PC-3 (cell line): ENCODE measurements at regions not wholly inside any gene's neighbourhood (a gene's known extent, or its start where the extent isn't known, plus 50 kb on each side); places are given as distances from the start of the nearest gene placed in this dataset.
A peak's percentile ranks its signal among the peaks of the same experiment; 100 is the strongest.

Experiments
- ATAC-seq: fragments of 200-7000 bp; cut with Tn5 transposase; 2 replicates; pipeline ENCODE4 v1.9.1; 2020; ENCODE audit warnings: mild to moderate bottlenecking, moderate library complexity
- BruUV-seq: library from RNA; stranded (reverse); fragments of 400-500 nt; replicated peaks from 2 replicates; lab custom pipeline; 2021; lab: Mats Ljungman, UMichigan
- CTCF ChIA-PET: fragments of 300-600 bp; sonication (Branson Sonifier 250); formaldehyde crosslinking; loops from one replicate; lab custom pipeline; 2022; ENCODE audit warnings: antibody characterized with exemption; lab: Charles Lee
- POLR2A ChIA-PET: fragments of 300-600 bp; sonication (Branson Sonifier 250); formaldehyde crosslinking; loops from one replicate; lab custom pipeline; 2022; ENCODE audit warnings: antibody characterized with exemption; ENCODE audit not compliant: unreplicated experiment; lab: Charles Lee
- DNase-seq: peaks from one replicate; pipeline ENCODE4 v3.0.0-alpha.2; 2015
- H2AFZ ChIP-seq: fragments of 300-600 bp; sonication (generic); 2 replicates; pipeline ENCODE4 v1.6.0; 2016; ENCODE audit warnings: antibody characterized with exemption, low read length
- H3F3A ChIP-seq: fragments of 300-600 bp; sonication (generic); one replicate; pipeline ENCODE4 v1.6.0; 2017; ENCODE audit warnings: antibody characterized with exemption, low read length, control low read depth, mild to moderate bottlenecking; ENCODE audit not compliant: unreplicated experiment
- H3K27ac ChIP-seq: fragments of 300-600 bp; sonication (generic); 2 replicates; pipeline ENCODE4 v1.5.1; 2016; ENCODE audit warnings: mild to moderate bottlenecking, low read length
- H3K27me3 ChIP-seq: fragments of 300-600 bp; sonication (generic); 2 replicates; pipeline ENCODE4 v1.6.1; 2016; ENCODE audit warnings: low read length, mixed read lengths
- H3K36me3 ChIP-seq: fragments of 300-600 bp; sonication (generic); 2 replicates; pipeline ENCODE4 v1.6.1; 2016; ENCODE audit warnings: low read depth, mixed run types, low read length, mixed read lengths
- H3K4me1 ChIP-seq: fragments of 300-600 bp; sonication (generic); 2 replicates; pipeline ENCODE4 v1.5.1; 2016; ENCODE audit warnings: low read length; ENCODE audit not compliant: insufficient read depth
- H3K4me2 ChIP-seq: fragments of 300-600 bp; sonication (generic); 2 replicates; pipeline ENCODE4 v1.6.0; 2016; ENCODE audit warnings: low read length
- H3K4me3 ChIP-seq: fragments of 300-600 bp; sonication (generic); 2 replicates; pipeline ENCODE4 v1.5.1; 2016; ENCODE audit warnings: mild to moderate bottlenecking, low read length, mixed read lengths
- H3K79me2 ChIP-seq: fragments of 300-600 bp; sonication (generic); 2 replicates; pipeline ENCODE4 v1.6.1; 2017; ENCODE audit warnings: low read length, mixed read lengths
- H3K9ac ChIP-seq: fragments of 300-600 bp; sonication (generic); 2 replicates; pipeline ENCODE4 v1.6.0; 2016; ENCODE audit warnings: mild to moderate bottlenecking, low read length
- H3K9me2 ChIP-seq: fragments of 300-600 bp; sonication (generic); replicated peaks from 2 replicates; pipeline ENCODE4 v1.6.1; 2016; ENCODE audit warnings: mixed run types, low read length, mixed read lengths
- H3K9me3 ChIP-seq: fragments of 300-600 bp; sonication (generic); 2 replicates; pipeline ENCODE4 v1.6.1; 2016; ENCODE audit warnings: low read length, mixed read lengths
- H4K20me1 ChIP-seq: fragments of 300-600 bp; sonication (generic); 2 replicates; pipeline ENCODE4 v1.6.1; 2016; ENCODE audit warnings: low read length, mixed read lengths
- EZH2 ChIP-seq: fragments of 300-600 bp; sonication (generic); IDR thresholded peaks from one replicate; pipeline ENCODE4 v1.6.1; 2017; ENCODE audit warnings: antibody characterized with exemption, mild to moderate bottlenecking, low read length; ENCODE audit not compliant: unreplicated experiment
- EZH2phosphoT487 ChIP-seq: fragments of 300-600 bp; sonication (generic); IDR thresholded peaks from 2 replicates; pipeline ENCODE4 v1.6.1; 2018; ENCODE audit warnings: mild to moderate bottlenecking, antibody characterized with exemption, low read length, borderline replicate concordance
- intact Hi-C: fragments of 100-400 bp; cut with micrococcal nuclease; formaldehyde crosslinking; loops from 2 replicates; pipeline ENCODE4 v1.9.0; 2023
- TF ChIP-seq, protein P1 (sequence below): fragments of 300-600 bp; sonication (generic); conservative IDR thresholded peaks from 2 replicates; pipeline ENCODE4 v1.5.1; 2017; ENCODE audit warnings: antibody characterized with exemption, low read depth, mild to moderate bottlenecking, low read length

DNA sequence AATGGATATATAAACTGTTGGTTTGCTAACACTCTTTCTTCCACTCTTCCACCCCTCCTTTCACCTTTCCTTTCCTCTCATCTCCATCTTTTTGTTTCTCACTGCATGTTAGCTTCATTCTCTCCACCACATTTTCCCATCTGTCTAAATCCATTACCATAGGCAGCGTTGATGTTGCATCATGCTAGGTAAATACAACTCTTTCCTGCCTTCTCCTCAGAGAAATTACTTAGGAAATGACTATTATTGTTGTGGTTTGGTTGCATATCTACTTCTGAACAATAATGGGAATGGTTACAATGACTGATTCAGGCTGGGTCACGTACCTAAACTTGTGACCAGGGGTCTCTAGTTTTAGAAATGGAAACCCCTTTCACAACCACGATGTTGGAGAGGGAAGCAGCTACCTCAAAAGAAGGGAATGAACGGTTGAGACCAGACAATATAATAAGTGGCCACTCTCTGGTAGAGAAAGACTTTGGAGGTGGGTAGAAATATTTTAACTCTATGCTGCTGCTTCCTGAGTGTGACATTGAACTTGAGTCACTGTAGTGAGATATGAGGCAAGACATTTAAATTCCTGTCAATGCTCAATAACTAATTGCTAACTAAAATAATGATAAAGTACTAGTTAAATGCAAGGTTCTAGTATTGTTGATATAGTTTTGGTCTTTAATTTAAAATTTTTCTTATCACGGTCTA lies 314.1 kb upstream of the TGFBR2 start:
- Histone ChIP-seq H3K79me2 (no peaks in the 10 kb centered on the region), H3K27me3 (no peaks in the 10 kb centered on the region), H3K9me3 (no peaks in the 10 kb centered on the region), H3K4me2 (peak overlapping the region; percentile 38), H3F3A (no peaks in the 10 kb centered on the region), H3K9ac (peak overlapping the region; percentile 57), H4K20me1 (no peaks in the 10 kb centered on the region), H3K36me3 (no peaks in the 10 kb centered on the region), H3K4me1 (peaks cover 34% of the 10 kb centered on the region), H2AFZ (peak overlapping the region; percentile 32), H3K27ac (peak overlapping the region; percentile 86), H3K4me3 (0 out of 2 replicates have a peak overlapping the region, but pooled peaks have one; percentile 9), H3K9me2 (no peaks in the 10 kb centered on the region)
- TF ChIP-seq EZH2phosphoT487 (no peak), EZH2 (no peak)
- TF ChIP-seq, protein P1, sequence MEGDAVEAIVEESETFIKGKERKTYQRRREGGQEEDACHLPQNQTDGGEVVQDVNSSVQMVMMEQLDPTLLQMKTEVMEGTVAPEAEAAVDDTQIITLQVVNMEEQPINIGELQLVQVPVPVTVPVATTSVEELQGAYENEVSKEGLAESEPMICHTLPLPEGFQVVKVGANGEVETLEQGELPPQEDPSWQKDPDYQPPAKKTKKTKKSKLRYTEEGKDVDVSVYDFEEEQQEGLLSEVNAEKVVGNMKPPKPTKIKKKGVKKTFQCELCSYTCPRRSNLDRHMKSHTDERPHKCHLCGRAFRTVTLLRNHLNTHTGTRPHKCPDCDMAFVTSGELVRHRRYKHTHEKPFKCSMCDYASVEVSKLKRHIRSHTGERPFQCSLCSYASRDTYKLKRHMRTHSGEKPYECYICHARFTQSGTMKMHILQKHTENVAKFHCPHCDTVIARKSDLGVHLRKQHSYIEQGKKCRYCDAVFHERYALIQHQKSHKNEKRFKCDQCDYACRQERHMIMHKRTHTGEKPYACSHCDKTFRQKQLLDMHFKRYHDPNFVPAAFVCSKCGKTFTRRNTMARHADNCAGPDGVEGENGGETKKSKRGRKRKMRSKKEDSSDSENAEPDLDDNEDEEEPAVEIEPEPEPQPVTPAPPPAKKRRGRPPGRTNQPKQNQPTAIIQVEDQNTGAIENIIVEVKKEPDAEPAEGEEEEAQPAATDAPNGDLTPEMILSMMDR, result no peak
- BruUV-seq, result TSS peak; percentile 69
- CTCF ChIA-PET, result interaction anchor here (1.6 kb wide), 1 partner anchor 93 kb away, joined by 4 read pairs; no protein-coding TSS in a partner anchor
- ATAC-seq (peak; percentile 88), DNase-seq (peak; percentile 86)
- POLR2A ChIA-PET, result interaction anchor here (0.6 kb wide), 1 partner anchor 254 kb away, joined by 3 read pairs; no protein-coding TSS in a partner anchor
- intact Hi-C loops, result loop anchor here (2.0 kb wide), 2 partner anchors 32 to 50 kb away; no protein-coding TSS in a partner anchor

- ChIA-PET POLR2A (no interaction called here), CTCF (no interaction called here)
- H3K36me3 ChIP-seq, result no peaks in the 10 kb centered on the region
- no peaks in the 10 kb centered on the region for H3K9me3 ChIP-seq
- no peak overlapping the region for H3K27ac ChIP-seq
- no TSS peak for BruUV-seq
- H2AFZ ChIP-seq, result no peak overlapping the region
- H3K9ac ChIP-seq, result no peak overlapping the region
- no peaks in the 10 kb centered on the region for H3F3A ChIP-seq
- no peaks in the 10 kb centered on the region for H4K20me1 ChIP-seq
- DNase-seq, result no peak
- peaks cover 31% of the 10 kb centered on the region for H3K4me1 ChIP-seq
- no peak overlapping the region for H3K4me3 ChIP-seq
- intact Hi-C loops, result loop anchor here (2.0 kb wide), 2 partner anchors 31 to 49 kb away; no protein-coding TSS in a partner anchor
- ATAC-seq, result no peak
- no peaks in the 10 kb centered on the region for H3K79me2 ChIP-seq
- TF ChIP-seq EZH2phosphoT487, result no peak
- TF ChIP-seq EZH2, result no peak
- TF ChIP-seq, protein P1, result no peak
- H3K4me2 ChIP-seq, result no peak overlapping the region
- no peaks in the 10 kb centered on the region for H3K27me3 ChIP-seq
- H3K9me2 ChIP-seq, result no peaks in the 10 kb centered on the region
Measured at GRCh38 chr3:30293621-30294240, 312.7 kb upstream of the TGFBR2 start.
